ENCODE measurements at regions not wholly inside any gene's neighbourhood (a gene's known extent, or its start where the extent isn't known, plus 50 kb on each side); places are given as distances from the start of the nearest gene placed in this dataset.

DNA sequence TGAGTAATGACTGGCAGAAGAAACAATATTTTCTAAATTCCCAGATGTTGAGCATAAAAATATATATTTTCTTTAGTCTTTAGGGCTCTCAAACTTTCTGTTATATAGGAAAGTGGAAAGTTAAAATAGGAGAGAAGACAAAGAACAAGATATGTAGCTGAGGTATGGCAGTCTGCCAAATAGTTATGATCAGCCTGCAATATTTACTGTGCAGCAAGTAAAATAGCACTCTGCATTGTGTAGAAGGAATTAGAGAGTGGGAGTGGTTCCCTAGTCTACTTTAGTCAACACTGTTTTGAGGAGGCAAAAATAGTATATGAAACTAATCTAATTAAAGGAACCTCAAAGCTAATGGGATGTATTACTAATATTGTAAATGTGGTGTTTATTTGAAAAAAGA is 978.1 kb upstream of the ALCAM start:
- Histone ChIP-seq H3K27me3 (ENCODE audit: insufficient read depth, insufficient read length) (no peaks in the 10 kb centered on the region), H3K9ac (ENCODE audit: insufficient read length, low read depth) (no peak overlapping the region), H3K4me3 (ENCODE audit: insufficient read length, low read depth) (no peak overlapping the region), H3K4me1 (ENCODE audit: insufficient read depth, insufficient read length) (no peaks in the 10 kb centered on the region), H3K36me3 (ENCODE audit: insufficient read depth, insufficient read length, low read length) (no peaks in the 10 kb centered on the region), H3K9me3 (ENCODE audit: insufficient read depth, low read length) (peaks cover 10% of the 10 kb centered on the region; the same call in 1 of the 2 replicates)
- TF ChIP-seq SUZ12 (IDR thresholded peaks at IDR 0.05; ENCODE audit: extremely low read depth, insufficient read depth, insufficient read length) (no peak), YY1 (IDR thresholded peaks at IDR 0.05; ENCODE audit: insufficient read depth, insufficient read length) (no peak), ZNF274 (IDR thresholded peaks at IDR 0.05; ENCODE audit: low read depth, low read length) (no peak)
- DNase-seq (ENCODE audit: low read depth, low spot score) = no peak

DNA sequence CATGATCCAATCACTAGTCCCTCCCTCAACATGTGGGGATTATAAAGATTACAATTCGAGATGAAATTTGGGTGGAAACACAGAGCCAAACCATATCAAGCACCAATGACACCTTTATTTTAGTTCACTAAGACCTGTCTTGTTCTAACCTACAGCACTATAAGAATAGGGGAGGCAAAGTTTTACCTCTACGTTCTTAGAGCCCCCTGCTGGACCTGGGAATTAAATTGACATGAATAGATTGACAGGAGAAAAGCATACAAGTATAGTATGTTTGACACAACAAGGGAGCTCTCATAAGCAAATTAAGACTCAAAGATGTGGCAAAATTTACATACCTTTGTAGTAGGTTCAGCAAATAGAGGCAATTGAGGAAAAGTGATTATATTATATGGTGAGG is 974.4 kb upstream of the ALCAM start:
- Histone ChIP-seq H3K9me3 (ENCODE audit: insufficient read depth, low read length) (peaks cover 10% of the 10 kb centered on the region; the same call in 1 of the 2 replicates), H3K27me3 (ENCODE audit: insufficient read depth, insufficient read length) (no peaks in the 10 kb centered on the region), H3K36me3 (ENCODE audit: insufficient read depth, insufficient read length, low read length) (no peaks in the 10 kb centered on the region), H3K4me3 (ENCODE audit: insufficient read length, low read depth) (no peak overlapping the region), H3K4me1 (ENCODE audit: insufficient read depth, insufficient read length) (no peaks in the 10 kb centered on the region), H3K9ac (ENCODE audit: insufficient read length, low read depth) (no peak overlapping the region)
- TF ChIP-seq ZNF274 (IDR thresholded peaks at IDR 0.05; ENCODE audit: low read depth, low read length) = no peak
- no peak for TF ChIP-seq SUZ12 (IDR thresholded peaks at IDR 0.05; ENCODE audit: extremely low read depth, insufficient read depth, insufficient read length)
- TF ChIP-seq YY1 (IDR thresholded peaks at IDR 0.05; ENCODE audit: insufficient read depth, insufficient read length) = no peak
- peak; percentile 5 for DNase-seq (ENCODE audit: low read depth, low spot score)

DNA sequence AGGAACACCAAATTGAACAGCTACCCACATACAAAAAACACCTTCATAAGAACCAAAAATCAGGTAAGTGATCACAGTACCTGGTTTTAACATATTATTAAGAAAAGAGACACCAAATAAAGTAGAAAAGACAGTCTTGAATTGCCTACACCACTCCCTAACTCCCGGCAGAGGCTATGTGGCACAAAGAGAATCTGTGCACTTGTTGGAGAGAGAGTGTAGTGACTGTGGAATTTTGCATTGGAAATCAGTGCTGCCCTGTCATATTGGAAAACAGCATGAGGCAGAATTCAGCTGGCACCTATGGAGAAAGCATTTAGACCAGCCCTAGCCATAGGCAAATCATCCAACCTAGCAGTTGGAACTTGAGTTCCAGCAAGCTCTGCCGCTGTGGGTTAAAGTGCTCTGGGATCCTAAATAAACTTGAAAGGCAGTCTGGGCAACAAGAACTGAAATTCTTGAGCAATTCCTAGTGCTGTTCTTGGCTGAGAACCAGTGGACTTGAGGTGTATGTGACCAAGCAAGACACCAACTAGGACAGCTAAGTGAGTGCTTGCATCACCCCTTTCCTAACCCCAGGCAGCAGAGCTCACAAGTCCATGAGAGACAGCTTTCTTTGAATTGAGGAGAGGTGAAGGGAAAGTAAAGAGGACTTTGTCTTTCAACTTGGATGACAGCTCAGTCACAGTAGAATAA is 969.6 kb upstream of the ALCAM start:
- Histone ChIP-seq H3K9me3 (ENCODE audit: insufficient read depth, low read length) (no peaks in the 10 kb centered on the region; the same call in 1 of the 2 replicates), H3K27me3 (ENCODE audit: insufficient read depth, insufficient read length) (no peaks in the 10 kb centered on the region), H3K36me3 (ENCODE audit: insufficient read depth, insufficient read length, low read length) (no peaks in the 10 kb centered on the region), H3K4me3 (ENCODE audit: insufficient read length, low read depth) (no peak overlapping the region), H3K9ac (ENCODE audit: insufficient read length, low read depth) (no peak overlapping the region), H3K4me1 (ENCODE audit: insufficient read depth, insufficient read length) (no peaks in the 10 kb centered on the region)
- TF ChIP-seq ZNF274 (IDR thresholded peaks at IDR 0.05; ENCODE audit: low read depth, low read length) (no peak), SUZ12 (IDR thresholded peaks at IDR 0.05; ENCODE audit: extremely low read depth, insufficient read depth, insufficient read length) (no peak), YY1 (IDR thresholded peaks at IDR 0.05; ENCODE audit: insufficient read depth, insufficient read length) (no peak)
- DNase-seq (ENCODE audit: low read depth, low spot score) = no peak

DNA sequence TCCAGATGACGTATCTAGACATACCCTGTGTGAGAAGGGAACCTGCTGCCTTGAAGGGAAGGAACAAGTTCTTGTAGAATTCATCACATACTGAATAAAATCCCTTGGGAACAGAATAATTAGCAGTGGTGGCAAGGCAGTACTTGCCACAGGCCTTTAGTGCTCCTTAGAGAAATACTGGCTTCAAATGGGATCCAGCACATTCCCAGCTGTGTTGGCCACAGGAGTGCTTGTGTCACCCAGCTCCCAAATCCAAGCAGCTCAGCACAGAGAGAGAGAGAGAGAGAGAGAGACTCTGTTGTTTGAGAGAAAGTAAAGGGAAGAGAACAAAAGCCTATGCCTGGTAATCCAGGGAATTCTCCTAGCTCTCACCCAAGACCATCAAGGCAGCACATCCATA is 969.0 kb upstream of the ALCAM start:
- H3K27me3 ChIP-seq (ENCODE audit: insufficient read depth, insufficient read length) = no peaks in the 10 kb centered on the region
- no peaks in the 10 kb centered on the region for H3K36me3 ChIP-seq (ENCODE audit: insufficient read depth, insufficient read length, low read length)
- H3K4me3 ChIP-seq (ENCODE audit: insufficient read length, low read depth) = no peak overlapping the region
- no peaks in the 10 kb centered on the region for H3K4me1 ChIP-seq (ENCODE audit: insufficient read depth, insufficient read length)
- TF ChIP-seq SUZ12 (IDR thresholded peaks at IDR 0.05; ENCODE audit: extremely low read depth, insufficient read depth, insufficient read length) (no peak), YY1 (IDR thresholded peaks at IDR 0.05; ENCODE audit: insufficient read depth, insufficient read length) (no peak), ZNF274 (IDR thresholded peaks at IDR 0.05; ENCODE audit: low read depth, low read length) (no peak)
- no peaks in the 10 kb centered on the region; the same call in 1 of the 2 replicates for H3K9me3 ChIP-seq (ENCODE audit: insufficient read depth, low read length)
- H3K9ac ChIP-seq (ENCODE audit: insufficient read length, low read depth) = no peak overlapping the region
- DNase-seq (ENCODE audit: low read depth, low spot score) = no peak

DNA sequence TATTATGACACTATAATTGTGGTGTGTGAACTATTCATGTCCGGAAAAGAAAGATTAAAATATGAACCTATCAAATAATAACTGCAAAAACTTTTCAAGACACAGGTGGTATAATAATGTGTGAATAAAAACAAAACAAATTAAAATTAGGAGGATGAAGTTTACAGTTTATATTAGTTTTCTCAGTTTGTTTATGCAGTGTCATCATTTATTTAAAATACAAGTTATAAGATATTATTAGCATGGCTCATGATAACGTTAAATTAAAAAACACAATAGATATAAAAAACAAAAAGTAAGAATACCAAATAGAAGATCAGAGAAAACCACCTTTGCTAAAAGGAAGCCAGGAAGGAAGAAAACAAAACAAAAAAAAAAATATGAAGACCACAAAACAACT is 963.8 kb upstream of the ALCAM start:
- DNase-seq (ENCODE audit: low read depth, low spot score) = no peak
- Histone ChIP-seq H3K9me3 (ENCODE audit: insufficient read depth, low read length) (no peaks in the 10 kb centered on the region; the same call in 1 of the 2 replicates), H3K36me3 (ENCODE audit: insufficient read depth, insufficient read length, low read length) (no peaks in the 10 kb centered on the region), H3K27me3 (ENCODE audit: insufficient read depth, insufficient read length) (no peaks in the 10 kb centered on the region), H3K9ac (ENCODE audit: insufficient read length, low read depth) (no peak overlapping the region), H3K4me3 (ENCODE audit: insufficient read length, low read depth) (no peak overlapping the region), H3K4me1 (ENCODE audit: insufficient read depth, insufficient read length) (no peaks in the 10 kb centered on the region)
- TF ChIP-seq YY1 (IDR thresholded peaks at IDR 0.05; ENCODE audit: insufficient read depth, insufficient read length) = no peak
- TF ChIP-seq SUZ12 (IDR thresholded peaks at IDR 0.05; ENCODE audit: extremely low read depth, insufficient read depth, insufficient read length) = no peak
- no peak for TF ChIP-seq ZNF274 (IDR thresholded peaks at IDR 0.05; ENCODE audit: low read depth, low read length)

DNA sequence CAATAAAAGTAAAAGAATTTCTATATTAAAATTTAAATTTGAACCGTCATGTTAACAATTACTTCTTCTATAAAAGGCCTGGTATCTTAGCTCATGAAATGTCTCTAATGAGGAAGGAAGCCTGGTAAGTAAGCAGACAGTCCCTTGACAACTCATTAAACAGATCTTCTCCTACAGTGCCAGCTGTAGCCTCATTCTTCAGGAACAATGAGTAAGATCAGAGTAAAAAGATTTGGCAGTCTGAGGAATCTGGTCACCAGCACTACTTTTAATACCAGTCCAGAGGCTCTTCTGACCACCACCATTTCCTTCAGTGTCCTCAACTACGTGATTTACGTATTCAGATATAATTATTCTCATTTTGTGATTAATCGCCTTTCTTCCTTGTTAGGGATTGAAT is 955.0 kb upstream of the ALCAM start:
- DNase-seq (ENCODE audit: low read depth, low spot score) = no peak
- Histone ChIP-seq H3K4me1 (ENCODE audit: insufficient read depth, insufficient read length) (no peaks in the 10 kb centered on the region), H3K9me3 (ENCODE audit: insufficient read depth, low read length) (no peaks in the 10 kb centered on the region), H3K4me3 (ENCODE audit: insufficient read length, low read depth) (no peak overlapping the region), H3K36me3 (ENCODE audit: insufficient read depth, insufficient read length, low read length) (no peaks in the 10 kb centered on the region), H3K9ac (ENCODE audit: insufficient read length, low read depth) (no peak overlapping the region), H3K27me3 (ENCODE audit: insufficient read depth, insufficient read length) (no peaks in the 10 kb centered on the region)
- TF ChIP-seq SUZ12 (IDR thresholded peaks at IDR 0.05; ENCODE audit: extremely low read depth, insufficient read depth, insufficient read length) (no peak), ZNF274 (IDR thresholded peaks at IDR 0.05; ENCODE audit: low read depth, low read length) (no peak), YY1 (IDR thresholded peaks at IDR 0.05; ENCODE audit: insufficient read depth, insufficient read length) (no peak)

DNA sequence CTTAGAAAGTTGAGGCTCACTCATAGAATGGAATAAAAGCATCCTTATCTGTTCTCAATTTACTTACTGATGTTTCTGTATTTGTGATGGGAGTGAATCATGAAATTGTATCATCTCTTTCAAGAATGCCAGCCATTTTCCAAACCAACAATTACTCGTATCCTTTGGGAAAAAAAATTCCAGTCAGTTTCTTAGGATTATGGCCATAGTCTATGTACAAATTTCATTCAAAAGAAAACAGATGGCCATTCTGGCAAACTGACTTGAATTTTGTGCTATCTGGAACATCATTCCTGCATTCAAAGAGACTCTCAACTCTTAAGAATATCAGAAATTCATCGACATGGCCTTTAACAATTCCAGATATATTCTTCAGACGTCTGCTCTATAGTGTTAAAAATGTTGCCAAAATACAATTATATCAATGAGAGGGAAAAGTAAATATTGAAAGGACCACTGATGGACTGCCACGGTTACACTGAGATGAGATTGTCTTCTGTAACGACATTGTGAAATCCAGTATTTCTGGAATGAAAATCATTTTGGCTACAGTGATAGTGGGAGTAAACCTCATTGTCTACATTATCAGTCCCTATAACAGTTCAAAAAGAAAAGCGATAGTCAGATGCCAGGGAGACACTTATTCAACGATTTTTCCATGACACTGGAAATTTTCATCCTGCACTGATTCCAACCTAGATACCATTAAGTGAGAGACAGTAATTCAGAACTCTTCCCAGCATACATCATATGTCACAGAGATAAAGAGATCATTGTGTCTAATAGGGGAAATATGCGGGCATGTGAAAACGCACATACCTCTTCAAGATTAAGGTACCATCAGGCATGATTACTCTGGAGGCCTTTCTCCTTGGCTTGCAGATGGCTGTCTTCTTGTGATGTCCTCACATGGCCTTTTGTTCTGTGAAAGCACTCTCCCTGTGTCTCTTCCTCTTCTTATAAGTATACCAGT is 953.8 kb upstream of the ALCAM start:
- H3K36me3 ChIP-seq (ENCODE audit: insufficient read depth, insufficient read length, low read length) = no peaks in the 10 kb centered on the region
- no peak overlapping the region for H3K9ac ChIP-seq (ENCODE audit: insufficient read length, low read depth)

More for the DNA sequence above, 953.8 kb upstream of the ALCAM start:
- Histone ChIP-seq H3K27me3 (ENCODE audit: insufficient read depth, insufficient read length) (no peaks in the 10 kb centered on the region), H3K4me1 (ENCODE audit: insufficient read depth, insufficient read length) (no peaks in the 10 kb centered on the region), H3K9me3 (ENCODE audit: insufficient read depth, low read length) (no peaks in the 10 kb centered on the region), H3K4me3 (ENCODE audit: insufficient read length, low read depth) (no peak overlapping the region)
- TF ChIP-seq ZNF274 (IDR thresholded peaks at IDR 0.05; ENCODE audit: low read depth, low read length) = no peak
- no peak for TF ChIP-seq YY1 (IDR thresholded peaks at IDR 0.05; ENCODE audit: insufficient read depth, insufficient read length)
- no peak for TF ChIP-seq SUZ12 (IDR thresholded peaks at IDR 0.05; ENCODE audit: extremely low read depth, insufficient read depth, insufficient read length)
- no peak for DNase-seq (ENCODE audit: low read depth, low spot score)
